ENCODE measurements at regions not wholly inside any gene's neighbourhood (a gene's known extent, or its start where the extent isn't known, plus 50 kb on each side); places are given as distances from the start of the nearest gene placed in this dataset.

- no peak for TF ChIP-seq CHD2 (IDR thresholded peaks at IDR 0.05; ENCODE audit: low read length)
- no peak for TF ChIP-seq BCL11A (IDR thresholded peaks at IDR 0.05; ENCODE audit: low read depth in 2 of 2, low read length in 2 of 2)
- TF ChIP-seq EGR1 (IDR thresholded peaks at IDR 0.05; ENCODE audit: borderline replicate concordance, low read depth, low read length), result no peak
- no peak for TF ChIP-seq PHF8 (conservative IDR thresholded peaks at IDR 0.05; ENCODE audit: low read depth, low read length)
- no peak for TF ChIP-seq HDAC6 (IDR thresholded peaks at IDR 0.05; ENCODE audit: low read depth, low read length)
- no peak for TF ChIP-seq TEAD4 (IDR thresholded peaks at IDR 0.05; ENCODE audit: low read depth, low read length)
Measured at GRCh38 chr13:22883262-22883840, 297.4 kb upstream of the SGCG start (continued).
